ENCODE measurements at regions not wholly inside any gene's neighbourhood (a gene's known extent, or its start where the extent isn't known, plus 50 kb on each side); places are given as distances from the start of the nearest gene placed in this dataset.

- no peak for DNase-seq (ENCODE audit: low read depth in 3 of 3)
Observed at GRCh38 chr2:71812736-71813135, 334.9 kb downstream of the CYP26B1 start.

- DNase-seq (ENCODE audit: low read depth in 3 of 3): no peak
Observed at GRCh38 chr2:71811726-71812125, 335.9 kb downstream of the CYP26B1 start.

- no peak for DNase-seq (ENCODE audit: low read depth in 3 of 3)
Observed at GRCh38 chr2:71811157-71811556, 336.5 kb downstream of the CYP26B1 start.

DNA sequence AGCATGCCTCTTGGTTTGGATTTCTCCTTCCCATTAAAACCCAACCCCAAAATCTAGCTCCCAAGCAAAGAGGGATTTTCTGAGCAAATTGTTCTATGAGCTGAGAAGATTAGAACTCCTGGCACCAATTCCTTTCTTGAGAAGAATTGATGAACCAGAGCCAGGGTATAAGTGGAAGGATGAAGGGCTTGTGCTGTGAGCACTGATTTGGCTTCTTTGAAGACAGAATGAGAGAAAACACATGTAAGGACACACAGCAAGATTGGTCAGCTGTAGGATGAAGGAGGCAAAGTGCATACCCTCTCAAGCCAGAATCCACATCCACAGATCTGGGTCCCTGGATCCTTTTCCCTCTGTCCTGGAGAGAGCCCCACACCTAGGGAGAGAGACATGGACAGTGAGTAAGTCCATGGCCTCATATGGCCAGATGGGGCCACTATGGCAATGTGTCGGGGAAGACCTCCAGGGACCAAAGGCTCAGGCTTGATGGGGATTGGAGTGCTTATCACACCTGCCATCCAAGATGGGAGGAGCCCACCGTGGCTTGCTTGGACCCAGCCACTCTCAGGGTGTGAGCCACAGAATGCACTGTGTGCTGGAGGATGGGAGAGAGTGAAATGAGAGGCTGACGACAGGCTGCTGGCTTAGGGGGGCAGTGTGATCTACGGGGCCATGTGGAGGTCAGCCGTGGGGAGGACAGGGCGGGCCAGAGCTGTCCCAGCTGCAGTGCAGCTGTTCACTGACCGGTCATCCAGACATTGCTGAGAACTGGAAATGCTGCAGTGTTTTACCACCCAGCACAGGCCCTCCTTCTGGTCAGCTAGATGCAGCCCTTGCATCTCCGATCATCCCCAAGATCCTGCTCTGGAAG lies 339.8 kb downstream of the CYP26B1 start:
- DNase-seq (ENCODE audit: low read depth in 3 of 3): no peak

DNA sequence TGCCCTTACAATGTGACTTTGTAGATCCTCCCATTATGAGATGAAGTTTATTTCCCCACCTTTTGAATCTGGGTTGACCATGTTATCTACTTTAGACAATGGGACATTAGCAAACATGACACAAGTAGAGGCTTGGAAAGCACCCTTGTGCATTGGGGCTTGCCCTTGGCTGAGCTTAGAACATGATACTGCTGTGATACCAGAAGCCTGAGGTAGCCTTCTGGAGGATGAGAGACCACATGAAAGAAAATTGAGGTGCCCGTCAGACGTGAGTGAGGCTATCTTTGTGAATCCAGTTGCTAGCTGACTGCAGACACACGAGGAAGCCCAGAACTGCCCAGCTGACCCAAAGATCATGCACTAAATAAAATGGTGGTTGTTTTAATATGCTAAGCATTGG lies 341.2 kb downstream of the CYP26B1 start:
- no peak for DNase-seq (ENCODE audit: low read depth in 3 of 3)

DNA sequence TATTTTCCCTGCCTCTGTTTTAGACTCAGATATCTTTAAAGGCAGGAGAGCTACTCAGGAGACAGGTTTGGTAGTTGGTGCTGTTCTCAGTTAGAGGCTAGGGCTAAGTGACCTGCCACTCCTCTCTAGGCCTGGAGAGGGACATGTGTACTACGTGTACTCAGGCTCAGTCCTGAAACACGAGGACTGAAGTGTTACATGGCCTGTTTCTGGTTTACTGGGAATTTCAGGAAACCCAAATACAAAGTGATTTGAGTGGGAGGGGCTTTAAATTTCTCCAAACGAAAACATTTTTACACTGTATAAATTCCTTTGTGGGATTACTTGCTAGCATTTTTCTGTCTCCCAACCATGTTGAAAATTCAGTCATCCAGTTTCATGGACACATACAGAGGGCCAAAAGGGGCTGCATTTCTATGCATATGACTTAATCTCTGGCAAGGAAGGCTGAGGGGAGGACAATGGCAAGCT lies 343.3 kb downstream of the CYP26B1 start:
- no peak for DNase-seq (ENCODE audit: low read depth in 3 of 3)

DNA sequence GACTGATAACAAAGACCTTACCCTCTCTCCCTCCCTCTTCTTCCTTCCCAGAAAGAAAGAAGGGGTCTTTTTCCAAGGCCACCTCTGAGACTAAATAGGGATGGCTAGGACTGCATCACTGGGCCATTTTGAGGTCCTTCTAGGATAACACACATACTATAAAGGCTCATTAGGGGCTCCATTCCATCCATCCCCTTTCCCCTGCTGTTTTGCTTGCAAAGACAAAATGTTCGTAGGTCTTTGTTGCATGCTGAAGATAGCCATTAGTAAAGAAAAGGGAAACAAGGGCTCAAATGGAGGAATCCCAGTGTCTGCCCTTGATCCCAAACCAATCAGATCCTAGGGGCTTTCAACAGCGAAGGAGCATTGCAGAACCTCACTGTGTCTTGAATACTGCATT lies 344.3 kb downstream of the CYP26B1 start:
- DNase-seq (ENCODE audit: low read depth in 3 of 3): no peak

DNA sequence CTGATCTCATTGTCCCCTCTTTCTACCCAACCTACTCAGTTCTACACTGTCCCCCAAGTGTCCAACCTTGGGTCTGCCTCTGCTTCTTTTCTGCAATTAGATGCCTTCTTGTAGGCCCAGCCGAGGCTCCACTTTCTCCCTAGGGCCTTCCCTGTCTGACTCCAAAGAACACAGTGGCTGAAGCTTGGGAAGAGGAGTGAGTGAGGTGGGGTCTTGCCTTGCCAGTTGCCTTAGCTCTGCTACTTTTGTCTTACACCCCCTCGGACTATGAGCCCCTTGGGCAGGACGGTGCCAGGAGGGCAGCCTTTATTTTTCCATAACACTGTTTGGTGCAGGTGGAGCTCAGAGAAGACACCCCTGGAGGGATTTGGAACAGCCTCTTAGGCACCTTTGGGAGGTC lies 345.1 kb downstream of the CYP26B1 start:
- no peak for DNase-seq (ENCODE audit: low read depth in 3 of 3)

GRCh38 chr2:71801969-71802368 lies 345.7 kb downstream of the CYP26B1 start:
- no peak for DNase-seq (ENCODE audit: low read depth in 3 of 3)

GRCh38 chr2:71801556-71801955 lies 346.1 kb downstream of the CYP26B1 start:
- DNase-seq (ENCODE audit: low read depth in 3 of 3): no peak

DNA sequence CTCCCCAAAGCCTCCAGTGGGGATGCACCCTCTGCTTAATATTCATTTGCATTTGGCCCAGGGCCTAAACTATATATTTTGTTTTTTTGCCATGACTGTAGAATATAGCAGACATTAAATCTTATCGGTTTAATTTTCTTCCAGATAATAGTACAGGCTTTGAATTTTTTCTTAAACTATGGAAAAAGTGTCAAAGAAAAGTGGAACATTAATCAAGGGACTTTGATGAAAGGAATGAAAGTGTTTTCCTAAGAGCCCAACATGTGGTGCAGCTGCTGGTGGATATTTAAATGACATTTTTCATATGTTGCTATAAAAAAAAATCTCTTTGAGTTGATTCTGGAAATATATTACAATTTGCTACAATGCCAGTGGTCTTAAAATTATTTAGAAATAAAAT lies 346.8 kb downstream of the CYP26B1 start:
- no peak for DNase-seq (ENCODE audit: low read depth in 3 of 3)

DNA sequence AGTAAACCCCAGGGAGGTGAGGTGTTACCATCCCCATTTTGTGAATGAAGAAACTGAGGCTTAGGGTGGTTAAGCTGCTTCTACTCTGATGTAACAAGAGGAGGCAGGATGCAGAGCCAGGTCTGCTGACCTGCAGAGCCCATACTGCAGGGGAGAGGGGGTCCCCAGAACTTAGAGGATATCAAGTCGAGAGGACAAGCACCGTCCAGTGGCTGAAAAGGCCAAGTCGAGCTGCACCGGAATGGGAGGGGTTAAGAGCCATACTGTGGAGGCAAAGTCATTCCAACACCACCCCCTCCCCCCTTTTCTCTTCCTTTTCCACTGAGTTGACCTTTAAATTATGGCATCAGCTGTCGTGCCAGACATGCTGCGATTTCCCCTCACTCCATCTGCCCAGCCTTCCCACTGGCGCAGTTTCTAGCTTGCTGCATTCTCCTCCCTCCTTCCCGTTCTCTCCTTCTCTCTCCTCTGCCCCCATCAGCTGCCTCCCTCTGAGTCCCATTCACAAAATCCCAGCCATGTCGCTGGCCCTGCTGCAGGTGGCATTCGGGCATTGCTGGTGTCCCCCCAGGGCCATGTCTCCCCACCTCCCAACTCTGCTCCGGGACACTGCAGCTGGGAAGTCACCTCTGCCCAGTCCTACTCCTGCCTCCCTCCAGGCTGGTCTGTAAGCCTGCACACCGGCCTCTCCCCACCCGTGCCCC lies 346.9 kb downstream of the DYSF start:
- DNase-seq (ENCODE audit: low read depth in 3 of 3): no peak

DNA sequence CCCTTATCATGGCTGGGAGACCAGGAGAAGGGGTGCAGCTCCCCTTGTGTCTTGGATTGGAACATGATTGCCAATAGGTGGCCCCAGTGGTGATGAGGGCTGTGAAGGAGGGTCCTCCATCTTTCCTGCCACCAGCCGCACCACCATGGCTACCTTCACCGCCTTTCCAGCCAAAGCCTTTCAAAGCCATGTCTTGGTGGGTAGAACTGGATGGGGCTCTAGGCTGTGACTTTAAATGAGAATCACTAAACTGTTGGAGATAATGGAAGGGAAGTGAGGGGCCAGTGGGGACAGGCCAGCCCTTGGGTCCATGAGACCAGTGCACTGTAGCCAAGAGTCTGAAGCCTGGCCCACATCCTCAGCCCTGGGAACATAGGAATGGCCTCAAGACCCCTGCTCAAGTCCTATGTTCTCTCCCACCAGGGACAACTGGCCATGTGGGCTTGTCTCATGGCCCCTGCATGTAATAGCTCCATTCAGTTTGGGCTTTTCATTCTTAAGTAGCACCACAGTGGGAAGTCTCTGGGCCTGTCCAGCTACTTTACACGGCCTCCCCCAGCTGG lies 345.7 kb downstream of the DYSF start:
- no peak for DNase-seq (ENCODE audit: low read depth in 3 of 3)

GRCh38 chr2:71798266-71799012 lies 345.1 kb downstream of the DYSF start:
- peak in 2 of 3 donors; percentile 7 to 13 for DNase-seq (ENCODE audit: low read depth in 3 of 3)

GRCh38 chr2:71797035-71797810 lies 343.9 kb downstream of the DYSF start:
- DNase-seq (ENCODE audit: low read depth in 3 of 3): no peak

DNA sequence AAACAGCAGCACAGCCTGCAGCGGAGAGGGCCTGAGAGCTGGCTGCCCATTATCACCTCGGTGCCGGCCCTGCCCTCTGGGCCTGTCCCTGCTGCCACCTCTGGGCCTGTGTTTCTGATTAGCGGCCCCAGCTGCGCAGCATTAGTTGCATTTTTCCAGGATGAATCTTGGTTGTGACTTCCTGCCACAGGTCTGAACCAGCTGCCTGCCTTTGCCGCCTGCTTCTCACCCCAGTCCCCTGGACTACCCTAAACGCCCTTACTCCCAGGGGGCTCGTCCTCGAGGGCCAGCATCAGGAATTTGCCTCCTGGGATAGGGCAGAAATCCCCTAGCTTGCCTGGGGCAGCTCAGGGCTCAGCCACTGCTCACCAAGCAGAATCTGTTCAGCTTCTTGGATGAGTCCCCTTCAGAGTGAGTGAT lies 342.8 kb downstream of the DYSF start:
- no peak for DNase-seq (ENCODE audit: low read depth in 3 of 3)

DNA sequence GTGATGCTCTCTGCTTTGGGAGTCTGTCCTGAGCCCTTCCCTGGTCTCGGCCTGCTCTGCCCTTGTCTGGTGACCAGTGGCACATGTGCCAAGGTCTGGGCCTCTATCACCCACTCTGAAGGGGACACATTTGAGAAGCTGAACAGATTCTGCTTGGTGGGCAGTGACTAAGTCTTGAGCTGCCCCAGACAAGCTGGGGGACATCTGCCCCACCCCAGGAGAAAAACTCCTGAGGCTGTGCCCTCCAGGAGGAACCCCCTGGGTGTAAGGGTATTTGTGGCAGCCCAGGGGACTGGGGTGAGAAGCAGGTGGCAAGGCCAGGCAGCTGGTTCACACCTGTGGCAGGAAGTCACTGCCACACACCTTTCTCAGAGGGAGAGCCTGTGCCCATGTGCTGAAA lies 342.1 kb downstream of the DYSF start:
- DNase-seq (ENCODE audit: low read depth in 3 of 3): no peak

GRCh38 chr2:71794611-71795010 lies 341.2 kb downstream of the DYSF start:
- DNase-seq (ENCODE audit: low read depth in 3 of 3): no peak

DNA sequence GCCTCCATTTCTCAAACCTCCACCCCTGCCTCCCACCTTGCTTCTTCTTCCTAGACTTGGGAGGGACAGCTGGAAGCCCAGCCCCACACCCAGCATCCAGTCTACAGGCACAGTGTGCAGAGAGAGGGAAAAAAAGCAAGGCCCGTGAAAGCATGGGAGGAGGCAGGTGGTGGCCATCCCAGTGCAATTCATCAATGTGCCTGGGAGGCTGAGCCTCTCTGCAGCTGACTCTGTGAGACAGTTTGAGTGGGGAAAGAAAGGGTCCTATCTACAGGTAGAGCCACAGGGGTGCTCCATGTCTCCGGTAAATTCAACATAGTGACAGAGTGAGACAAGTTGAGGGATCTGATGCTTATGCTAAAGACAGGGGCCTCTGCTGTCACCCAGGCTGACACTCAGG lies 340.6 kb downstream of the DYSF start:
- no peak for DNase-seq (ENCODE audit: low read depth in 3 of 3)

DNA sequence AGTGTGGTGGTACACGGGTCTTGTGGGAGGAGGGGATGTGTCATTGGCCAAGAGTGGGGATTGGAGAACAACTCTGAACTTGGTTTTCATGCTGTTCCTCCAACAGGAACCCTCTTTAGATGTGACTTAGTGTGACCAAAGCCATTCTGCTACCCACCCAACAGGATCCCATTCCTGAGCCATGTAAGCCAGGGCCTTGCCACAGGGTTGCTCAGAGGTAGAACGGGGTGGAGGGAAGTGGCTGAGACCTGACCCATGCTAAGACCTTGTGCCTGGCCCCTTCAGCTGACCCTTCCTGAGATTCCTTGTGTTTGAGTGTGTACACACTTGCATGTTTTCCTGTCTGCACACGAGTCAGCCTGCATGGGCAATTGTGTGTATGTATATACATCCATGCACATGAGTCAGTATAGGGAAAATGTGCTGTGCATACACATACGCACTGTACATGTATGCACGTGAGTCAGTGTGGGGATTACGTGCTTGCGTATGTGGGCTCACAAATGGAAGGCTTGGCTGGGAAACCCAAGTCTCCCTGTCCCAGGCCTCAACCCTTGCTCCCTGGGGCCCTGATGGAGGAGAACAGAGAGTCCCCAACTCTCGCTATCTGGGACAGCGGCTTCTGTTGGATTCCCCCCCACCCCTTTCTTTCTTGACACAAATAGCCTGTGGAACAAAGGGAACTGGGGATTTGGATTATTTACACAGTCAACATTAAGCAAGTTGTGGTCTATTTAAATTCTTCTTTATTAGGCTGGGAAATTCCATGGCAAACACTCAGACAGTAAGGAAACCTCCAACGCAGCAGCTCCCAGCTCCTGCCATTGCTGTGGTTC lies 339.8 kb downstream of the DYSF start:
- DNase-seq (ENCODE audit: low read depth in 3 of 3): no peak

All from stimulated activated CD4-positive, alpha-beta T cell treated with anti-CD3 and anti-CD28 coated beads, TNF-alpha, amount 100 ng/mL, for 48 hours (primary cell).